ENCODE measurements at regions not wholly inside any gene's neighbourhood (a gene's known extent, or its start where the extent isn't known, plus 50 kb on each side); places are given as distances from the start of the nearest gene placed in this dataset.

GRCh38 chr4:100949350-100949935 is 397.9 kb downstream of the PPP3CA start:
- no peak overlapping the region for H3K9ac ChIP-seq (ENCODE audit: low read length)
- H3K36me3 ChIP-seq (ENCODE audit: low read length), result no peaks in the 10 kb centered on the region
- no peaks in the 10 kb centered on the region for H3K79me2 ChIP-seq (ENCODE audit: insufficient read depth, low read length)
- H3K27ac ChIP-seq (ENCODE audit: low read depth, low read length), result no peak overlapping the region
- no peaks in the 10 kb centered on the region for H4K20me1 ChIP-seq (ENCODE audit: low read depth, low read length)
- H3K27me3 ChIP-seq (ENCODE audit: low read length), result no peaks in the 10 kb centered on the region
- H3F3A ChIP-seq (ENCODE audit: insufficient read depth), result no peaks in the 10 kb centered on the region
- H3K4me3 ChIP-seq (ENCODE audit: insufficient read depth, low read length, poor library complexity, severe bottlenecking), result no peak overlapping the region
- no peak overlapping the region for H3K4me2 ChIP-seq (ENCODE audit: low read depth, low read length, poor library complexity, severe bottlenecking)
- TF ChIP-seq, protein P1, sequence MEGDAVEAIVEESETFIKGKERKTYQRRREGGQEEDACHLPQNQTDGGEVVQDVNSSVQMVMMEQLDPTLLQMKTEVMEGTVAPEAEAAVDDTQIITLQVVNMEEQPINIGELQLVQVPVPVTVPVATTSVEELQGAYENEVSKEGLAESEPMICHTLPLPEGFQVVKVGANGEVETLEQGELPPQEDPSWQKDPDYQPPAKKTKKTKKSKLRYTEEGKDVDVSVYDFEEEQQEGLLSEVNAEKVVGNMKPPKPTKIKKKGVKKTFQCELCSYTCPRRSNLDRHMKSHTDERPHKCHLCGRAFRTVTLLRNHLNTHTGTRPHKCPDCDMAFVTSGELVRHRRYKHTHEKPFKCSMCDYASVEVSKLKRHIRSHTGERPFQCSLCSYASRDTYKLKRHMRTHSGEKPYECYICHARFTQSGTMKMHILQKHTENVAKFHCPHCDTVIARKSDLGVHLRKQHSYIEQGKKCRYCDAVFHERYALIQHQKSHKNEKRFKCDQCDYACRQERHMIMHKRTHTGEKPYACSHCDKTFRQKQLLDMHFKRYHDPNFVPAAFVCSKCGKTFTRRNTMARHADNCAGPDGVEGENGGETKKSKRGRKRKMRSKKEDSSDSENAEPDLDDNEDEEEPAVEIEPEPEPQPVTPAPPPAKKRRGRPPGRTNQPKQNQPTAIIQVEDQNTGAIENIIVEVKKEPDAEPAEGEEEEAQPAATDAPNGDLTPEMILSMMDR (IDR thresholded peaks at IDR 0.05; ENCODE audit: insufficient read depth, low read length, poor library complexity, severe bottlenecking), result no peak
- TF ChIP-seq EZH2phosphoT487 (conservative IDR thresholded peaks at IDR 0.05; ENCODE audit: low read length), result no peak
- H3K9me3 ChIP-seq (ENCODE audit: insufficient read depth, low read length), result no peaks in the 10 kb centered on the region
- H2AFZ ChIP-seq (ENCODE audit: low read depth, low read length, severe bottlenecking), result no peak overlapping the region
- no peaks in the 10 kb centered on the region for H3K9me2 ChIP-seq (replicated peaks; ENCODE audit: insufficient read depth, low read length)

- Histone ChIP-seq H3F3A (ENCODE audit: insufficient read depth) (no peaks in the 10 kb centered on the region), H3K27me3 (ENCODE audit: low read length) (no peaks in the 10 kb centered on the region), H3K9ac (ENCODE audit: low read length) (no peak overlapping the region), H3K4me2 (ENCODE audit: low read depth, low read length, poor library complexity, severe bottlenecking) (no peak overlapping the region), H3K9me3 (ENCODE audit: insufficient read depth, low read length) (no peaks in the 10 kb centered on the region), H3K79me2 (ENCODE audit: insufficient read depth, low read length) (no peaks in the 10 kb centered on the region), H3K27ac (ENCODE audit: low read depth, low read length) (no peak overlapping the region), H3K9me2 (replicated peaks; ENCODE audit: insufficient read depth, low read length) (no peaks in the 10 kb centered on the region), H3K4me3 (ENCODE audit: insufficient read depth, low read length, poor library complexity, severe bottlenecking) (no peak overlapping the region), H2AFZ (ENCODE audit: low read depth, low read length, severe bottlenecking) (no peak overlapping the region), H3K36me3 (ENCODE audit: low read length) (no peaks in the 10 kb centered on the region), H4K20me1 (ENCODE audit: low read depth, low read length) (no peaks in the 10 kb centered on the region)
- TF ChIP-seq, protein P1 (IDR thresholded peaks at IDR 0.05; ENCODE audit: insufficient read depth, low read length, poor library complexity, severe bottlenecking), result no peak
- no peak for TF ChIP-seq EZH2phosphoT487 (conservative IDR thresholded peaks at IDR 0.05; ENCODE audit: low read length)
These were observed 398.4 kb downstream of the PPP3CA start for GRCh38 chr4:100948911-100949310.

DNA sequence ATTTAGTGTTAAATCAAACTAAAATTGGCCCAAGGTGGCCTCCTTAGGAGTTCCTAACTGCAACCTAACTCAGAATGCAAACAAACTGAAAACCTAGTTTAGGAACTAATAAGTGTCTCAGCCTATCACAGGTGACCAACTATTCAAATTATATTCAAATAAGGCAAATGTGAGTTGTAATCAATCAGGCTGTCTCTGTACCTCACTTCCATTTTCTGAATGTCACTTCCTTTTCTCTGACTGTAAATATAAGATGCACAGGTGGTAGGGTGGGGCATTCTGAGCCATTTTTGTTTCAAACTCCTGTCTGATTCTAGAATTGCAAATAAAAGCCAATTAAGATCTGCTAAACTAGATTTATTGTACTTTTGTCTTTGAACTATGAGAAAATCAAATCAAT is 401.5 kb downstream of the PPP3CA start:
- Histone ChIP-seq H3K27me3 (ENCODE audit: low read length) (no peaks in the 10 kb centered on the region), H3K79me2 (ENCODE audit: insufficient read depth, low read length) (no peaks in the 10 kb centered on the region), H3K9me3 (ENCODE audit: insufficient read depth, low read length) (no peaks in the 10 kb centered on the region), H3K4me3 (ENCODE audit: insufficient read depth, low read length, poor library complexity, severe bottlenecking) (no peak overlapping the region), H2AFZ (ENCODE audit: low read depth, low read length, severe bottlenecking) (no peak overlapping the region), H3K9ac (ENCODE audit: low read length) (no peak overlapping the region), H3F3A (ENCODE audit: insufficient read depth) (no peaks in the 10 kb centered on the region), H3K36me3 (ENCODE audit: low read length) (no peaks in the 10 kb centered on the region), H3K9me2 (replicated peaks; ENCODE audit: insufficient read depth, low read length) (no peaks in the 10 kb centered on the region), H3K4me2 (ENCODE audit: low read depth, low read length, poor library complexity, severe bottlenecking) (no peak overlapping the region), H4K20me1 (ENCODE audit: low read depth, low read length) (no peaks in the 10 kb centered on the region), H3K27ac (ENCODE audit: low read depth, low read length) (no peak overlapping the region)
- no peak for TF ChIP-seq EZH2phosphoT487 (conservative IDR thresholded peaks at IDR 0.05; ENCODE audit: low read length)
- TF ChIP-seq, protein P1 (IDR thresholded peaks at IDR 0.05; ENCODE audit: insufficient read depth, low read length, poor library complexity, severe bottlenecking), result no peak

Measured in SU-DHL-6 (cell line).